ENCODE measurements at regions not wholly inside any gene's neighbourhood (a gene's known extent, or its start where the extent isn't known, plus 50 kb on each side); places are given as distances from the start of the nearest gene placed in this dataset.

DNA sequence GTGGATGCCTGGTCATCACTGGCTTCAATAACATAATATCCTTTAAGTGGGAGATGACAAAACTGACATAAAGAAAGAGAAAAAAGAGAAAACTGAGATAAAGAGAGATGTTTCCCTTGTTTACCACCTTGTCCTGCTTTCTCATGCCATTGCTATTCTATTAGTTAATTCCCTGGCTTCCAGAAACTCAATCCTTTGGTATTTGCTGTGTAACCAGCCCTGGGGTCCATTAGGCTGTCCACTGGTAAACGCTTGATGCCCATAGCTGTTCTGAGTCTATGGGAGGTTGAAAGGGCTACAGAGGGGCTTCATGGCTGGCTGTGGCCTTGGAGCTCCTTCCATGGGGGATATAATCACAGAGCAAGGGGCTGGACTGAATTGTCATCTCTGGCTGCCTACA lies 243.4 kb upstream of the PLET1 start:
- TF ChIP-seq POLR2AphosphoS5 (IDR thresholded peaks at IDR 0.05) = no peak
- no peak for TF ChIP-seq POLR2A (IDR thresholded peaks at IDR 0.05)
